Thyroid gland (tissue), 4 donors: ENCODE measurements at regions not wholly inside any gene's neighbourhood (a gene's known extent, or its start where the extent isn't known, plus 50 kb on each side); places are given as distances from the start of the nearest gene placed in this dataset.

Experiments used
- DNase-seq, 2 donors: peaks; one replicate each; pipeline ENCODE4 v3.0.0-alpha.2; 2019
- H3K27ac ChIP-seq, 3 donors: fragments of 200-600 bp; sonication (generic); 1 replicate in 2 of 3; 2 replicates in 1 of 3; pipeline ENCODE4 v1.5.1; 2016 to 2019; ENCODE audit warnings: mild to moderate bottlenecking in 1 of 3, moderate library complexity in 1 of 3
- H3K27me3 ChIP-seq: fragments of 200-600 bp; sonication (generic); one replicate; pipeline ENCODE4 v1.5.1; 2019
- H3K36me3 ChIP-seq, 2 donors: fragments of 200-600 bp; sonication (generic); one replicate each; pipeline ENCODE4 v1.5.1; 2016 to 2019
- H3K4me1 ChIP-seq, 2 donors: fragments of 200-600 bp; sonication (generic); one replicate each; pipeline ENCODE4 v1.5.1; 2017 to 2019
- H3K4me3 ChIP-seq, 3 donors: fragments of 200-600 bp; sonication (generic); replicated peaks in 1 of 3; 1 replicate in 2 of 3; 2 replicates in 1 of 3; pipeline ENCODE4 v1.5.1; 2016; ENCODE audit warnings: mild to moderate bottlenecking in 1 of 3
- H3K9me3 ChIP-seq: fragments of 200-600 bp; sonication (generic); one replicate; pipeline ENCODE4 v1.5.1; 2017
- POLR2A ChIP-seq, 2 donors: fragments of 450-650 bp; IDR thresholded peaks; one replicate each; pipeline ENCODE4 v1.6.1; 2017; ENCODE audit warnings: antibody characterized with exemption in 2 of 2, mild to moderate bottlenecking in 2 of 2, moderate library complexity in 1 of 2
- WGBS, 2 donors: methylation state at CpG; one replicate each; pipeline ENCODE4 v1.1.5; 2017; 5-methylcytosine and 5-hydroxymethylcytosine counted together
- intact Hi-C: fragments of 100-400 bp; cut with DNase I; formaldehyde crosslinking; loops from one replicate; pipeline ENCODE4 v1.15.1; 2023
- TF ChIP-seq, protein P1 (sequence below), 6 experiments: fragments of 200-600 bp in 3 of 6; fragments of 450-650 bp in 3 of 6; sonication (generic) in 3 of 6; IDR thresholded peaks; one replicate each; pipeline ENCODE4 v1.5.1; 2016 to 2019; ENCODE audit warnings: antibody characterized with exemption in 6 of 6, mild to moderate bottlenecking in 2 of 6, inconsistent platforms in 1 of 6, moderate library complexity in 1 of 6

DNA sequence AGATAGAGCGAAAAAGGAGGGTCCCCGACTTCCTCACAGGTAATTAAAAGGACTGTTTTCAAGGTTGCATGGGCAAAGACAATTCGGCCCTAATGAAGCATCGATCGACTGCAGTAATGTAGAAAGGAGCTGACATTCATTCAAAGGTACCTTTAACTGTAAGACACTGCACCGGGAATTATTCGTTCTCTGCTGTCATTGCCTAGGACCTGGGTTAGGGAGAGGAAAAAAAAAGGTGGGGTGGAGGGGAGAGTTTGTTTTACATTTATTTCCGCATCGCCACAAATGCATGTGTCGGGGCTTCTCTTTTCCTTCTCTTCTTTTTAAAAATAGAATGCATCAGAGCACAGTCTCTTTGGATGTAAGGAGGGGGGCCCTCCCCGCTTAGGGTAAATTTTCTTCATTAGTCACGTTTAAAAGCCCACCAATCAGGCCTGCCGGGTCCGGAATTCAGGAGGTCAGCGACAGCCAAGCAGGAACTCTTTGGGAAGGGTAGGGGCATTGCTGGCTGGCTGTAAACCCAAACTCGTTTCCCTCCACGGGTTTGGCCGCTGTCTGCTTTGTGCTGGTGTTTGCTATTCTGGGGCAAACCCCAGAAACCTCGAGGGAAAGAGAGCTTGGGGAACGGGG lies 496.2 kb upstream of the ZFHX3 start:
- Histone ChIP-seq H3K27me3 (no peaks in the 10 kb centered on the region), H3K36me3 (no peaks in the 10 kb centered on the region), H3K27ac (no peak overlapping the region), H3K4me3 (no peak overlapping the region), H3K9me3 (no peaks in the 10 kb centered on the region), H3K4me1 (no peaks in the 10 kb centered on the region)
- no peak for DNase-seq
- intact Hi-C loops = no loop called here
- 42 to 56% methylated on average over 20 of the region's 20 CpGs for WGBS, 2 donors
- TF ChIP-seq, protein P1, sequence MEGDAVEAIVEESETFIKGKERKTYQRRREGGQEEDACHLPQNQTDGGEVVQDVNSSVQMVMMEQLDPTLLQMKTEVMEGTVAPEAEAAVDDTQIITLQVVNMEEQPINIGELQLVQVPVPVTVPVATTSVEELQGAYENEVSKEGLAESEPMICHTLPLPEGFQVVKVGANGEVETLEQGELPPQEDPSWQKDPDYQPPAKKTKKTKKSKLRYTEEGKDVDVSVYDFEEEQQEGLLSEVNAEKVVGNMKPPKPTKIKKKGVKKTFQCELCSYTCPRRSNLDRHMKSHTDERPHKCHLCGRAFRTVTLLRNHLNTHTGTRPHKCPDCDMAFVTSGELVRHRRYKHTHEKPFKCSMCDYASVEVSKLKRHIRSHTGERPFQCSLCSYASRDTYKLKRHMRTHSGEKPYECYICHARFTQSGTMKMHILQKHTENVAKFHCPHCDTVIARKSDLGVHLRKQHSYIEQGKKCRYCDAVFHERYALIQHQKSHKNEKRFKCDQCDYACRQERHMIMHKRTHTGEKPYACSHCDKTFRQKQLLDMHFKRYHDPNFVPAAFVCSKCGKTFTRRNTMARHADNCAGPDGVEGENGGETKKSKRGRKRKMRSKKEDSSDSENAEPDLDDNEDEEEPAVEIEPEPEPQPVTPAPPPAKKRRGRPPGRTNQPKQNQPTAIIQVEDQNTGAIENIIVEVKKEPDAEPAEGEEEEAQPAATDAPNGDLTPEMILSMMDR (IDR thresholded peaks at IDR 0.05) = no peak
- no peak for TF ChIP-seq POLR2A (IDR thresholded peaks at IDR 0.05)

DNA sequence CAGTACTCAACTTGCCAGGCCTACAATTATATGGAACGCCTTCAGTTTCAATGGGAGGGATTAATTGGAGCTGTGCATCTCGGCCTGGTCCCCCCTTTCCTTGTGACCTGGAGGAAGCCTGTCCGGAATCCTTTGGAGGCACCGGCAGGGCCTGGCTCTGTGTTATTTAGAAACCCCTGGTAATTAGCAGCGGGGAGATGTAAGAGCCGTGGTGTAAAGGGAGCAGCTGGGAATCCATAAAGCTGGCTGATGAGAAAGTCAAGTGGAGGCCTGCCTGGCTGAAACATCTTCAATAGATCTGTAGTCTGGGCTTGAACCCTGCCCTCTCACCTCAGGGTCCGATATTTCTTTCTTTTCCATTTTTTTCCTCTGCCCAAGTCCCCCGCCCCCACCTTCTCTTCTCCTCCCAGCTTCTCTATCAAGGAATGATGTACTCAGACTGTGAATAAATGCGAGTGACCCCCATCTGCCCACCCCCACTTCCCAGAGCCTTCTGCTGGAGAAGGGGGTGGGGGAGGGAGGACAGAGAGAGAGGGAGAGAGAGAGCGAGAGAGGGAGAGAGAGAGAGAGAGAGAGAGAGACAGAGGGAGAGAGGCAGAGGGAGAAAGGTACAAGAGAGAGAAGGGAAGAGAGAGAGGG lies 495.5 kb upstream of the ZFHX3 start:
- intact Hi-C loops = no loop called here
- TF ChIP-seq POLR2A (IDR thresholded peaks at IDR 0.05) = no peak
- TF ChIP-seq, protein P1 (IDR thresholded peaks at IDR 0.05) = no peak
- no peaks in the 10 kb centered on the region for H3K9me3 ChIP-seq
- no peaks in the 10 kb centered on the region for H3K27me3 ChIP-seq
- no peaks in the 10 kb centered on the region for H3K36me3 ChIP-seq
- DNase-seq = no peak
- WGBS, 2 donors = 75 to 79% methylated on average over 10 of the region's 10 CpGs
- H3K27ac ChIP-seq = no peak overlapping the region
- no peaks in the 10 kb centered on the region for H3K4me1 ChIP-seq
- H3K4me3 ChIP-seq = no peak overlapping the region

DNA sequence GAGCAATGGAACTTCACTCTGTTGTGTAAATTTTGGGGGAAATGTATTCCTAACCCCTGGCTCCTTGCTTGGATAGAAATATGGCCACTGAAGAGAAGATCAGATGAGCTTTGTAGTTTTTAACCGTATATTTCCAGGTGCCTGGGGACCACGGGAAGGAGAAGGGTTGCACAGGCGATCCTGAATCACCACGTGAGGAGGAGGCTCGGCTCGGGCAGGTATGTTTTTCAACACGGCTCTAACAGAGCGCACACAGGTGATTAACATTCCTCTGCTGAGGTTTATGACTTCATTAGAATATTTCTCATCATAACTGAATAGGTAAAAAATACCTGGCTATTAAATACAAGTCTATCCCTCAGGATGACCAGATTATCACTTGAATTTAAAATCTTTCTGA lies 495.0 kb upstream of the ZFHX3 start:
- H3K4me3 ChIP-seq = no peak overlapping the region
- intact Hi-C loops = no loop called here
- H3K4me1 ChIP-seq = no peaks in the 10 kb centered on the region
- WGBS, 2 donors = 85 to 86% methylated on average over 8 of the region's 8 CpGs
- H3K27me3 ChIP-seq = no peaks in the 10 kb centered on the region
- no peaks in the 10 kb centered on the region for H3K9me3 ChIP-seq
- no peak for DNase-seq
- no peaks in the 10 kb centered on the region for H3K36me3 ChIP-seq
- no peak for TF ChIP-seq POLR2A (IDR thresholded peaks at IDR 0.05)
- TF ChIP-seq, protein P1 (IDR thresholded peaks at IDR 0.05) = no peak
- H3K27ac ChIP-seq = no peak overlapping the region

DNA sequence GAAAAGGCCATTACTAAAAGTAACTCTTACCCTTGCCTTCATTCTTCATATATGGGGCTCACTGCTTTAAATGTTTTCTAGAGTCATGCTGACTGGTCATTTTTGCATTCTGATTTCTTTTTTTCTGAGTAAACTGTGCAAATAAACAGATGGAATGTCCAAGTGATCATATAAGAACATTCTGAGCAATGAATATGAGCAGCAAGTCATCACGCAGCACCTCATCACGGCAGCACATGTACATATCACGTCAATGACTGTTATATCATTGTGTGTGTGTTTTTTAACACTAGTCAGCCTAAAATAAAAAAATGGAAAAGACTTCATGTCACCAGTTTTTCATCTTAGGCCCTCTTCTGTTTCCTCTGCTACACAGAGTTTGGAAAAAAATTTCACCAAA lies 490.0 kb upstream of the ZFHX3 start:
- Histone ChIP-seq H3K27me3 (no peaks in the 10 kb centered on the region), H3K27ac (no peak overlapping the region), H3K4me3 (no peak overlapping the region), H3K4me1 (no peaks in the 10 kb centered on the region), H3K9me3 (no peaks in the 10 kb centered on the region), H3K36me3 (no peaks in the 10 kb centered on the region)
- TF ChIP-seq, protein P1 (IDR thresholded peaks at IDR 0.05) = no peak
- no peak for TF ChIP-seq POLR2A (IDR thresholded peaks at IDR 0.05)
- 92 to 93% methylated on average over 3 of the region's 3 CpGs for WGBS, 2 donors
- DNase-seq = no peak
- intact Hi-C loops = no loop called here

DNA sequence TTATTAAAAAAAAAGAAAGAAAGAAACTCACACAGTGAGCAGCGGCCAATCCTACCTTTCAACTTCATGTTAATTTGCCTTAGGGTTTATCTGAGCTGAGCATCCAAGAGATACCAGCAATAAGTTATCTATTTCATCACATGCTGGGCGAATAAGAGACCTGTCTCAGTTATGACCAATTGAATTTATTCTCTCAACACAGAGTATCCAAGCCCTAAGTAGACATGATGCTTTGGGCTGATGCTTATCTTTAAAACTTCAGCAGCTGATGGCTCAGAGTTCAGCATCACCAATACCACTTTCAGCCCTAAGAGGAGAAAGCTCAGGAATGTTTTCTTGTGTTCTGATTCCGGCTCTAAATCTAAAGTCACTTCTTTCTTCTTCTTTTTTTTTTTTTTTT lies 489.0 kb upstream of the ZFHX3 start:
- Histone ChIP-seq H3K4me1 (no peaks in the 10 kb centered on the region), H3K27ac (no peak overlapping the region), H3K36me3 (no peaks in the 10 kb centered on the region), H3K27me3 (no peaks in the 10 kb centered on the region), H3K4me3 (no peak overlapping the region), H3K9me3 (no peaks in the 10 kb centered on the region)
- no peak for DNase-seq
- TF ChIP-seq POLR2A (IDR thresholded peaks at IDR 0.05) = no peak
- TF ChIP-seq, protein P1 (IDR thresholded peaks at IDR 0.05) = no peak
- intact Hi-C loops = no loop called here
- 94% methylated on average over 3 of the region's 3 CpGs for WGBS, 2 donors
